GM23248 (cell line): ENCODE measurements at regions not wholly inside any gene's neighbourhood (a gene's known extent, or its start where the extent isn't known, plus 50 kb on each side); places are given as distances from the start of the nearest gene placed in this dataset.

ENCODE experiments used
- EZH2 ChIP-seq: fragments of 200-600 bp; sonication (generic); IDR thresholded peaks from 2 replicates; pipeline ENCODE4 v1.6.1; 2018; ENCODE audit warnings: antibody characterized with exemption, mild to moderate bottlenecking; ENCODE audit not compliant: insufficient read depth, poor library complexity, severe bottlenecking
- EZH2phosphoT487 ChIP-seq: fragments of 200-600 bp; sonication (generic); IDR thresholded peaks from 2 replicates; pipeline ENCODE4 v1.6.1; 2018; ENCODE audit warnings: antibody characterized with exemption, moderate library complexity, mild to moderate bottlenecking, low read depth; ENCODE audit not compliant: insufficient read depth

DNA sequence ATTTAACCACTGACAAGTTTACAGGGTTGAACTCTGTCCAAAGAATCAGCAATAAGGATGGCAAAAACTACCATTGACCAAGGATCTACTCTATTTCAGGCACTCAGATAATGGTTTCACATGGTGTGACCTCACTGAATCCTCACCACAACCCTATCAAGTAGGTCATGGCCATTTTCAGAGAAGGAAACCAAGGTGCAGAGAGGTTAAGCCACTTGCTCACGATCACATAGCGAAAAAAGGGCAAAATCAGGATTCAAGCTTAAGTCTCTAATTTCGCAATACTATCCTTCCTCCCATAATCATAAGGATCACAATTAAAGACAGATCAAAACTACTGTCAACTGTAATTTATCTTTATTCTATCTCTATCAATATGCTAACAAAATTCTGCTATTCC, 191.0 kb upstream of the AFF2 start:
- TF ChIP-seq EZH2phosphoT487 (no peak), EZH2 (no peak)
